HCT116 (cell line): ENCODE measurements at regions not wholly inside any gene's neighbourhood (a gene's known extent, or its start where the extent isn't known, plus 50 kb on each side); places are given as distances from the start of the nearest gene placed in this dataset.

Experiments
- ATAC-seq: fragments of 200-7000 bp; cut with Tn5 transposase; 2 replicates; pipeline ENCODE4 v1.9.1; 2020; ENCODE audit warnings: mild to moderate bottlenecking, moderate library complexity
- BruUV-seq: library from RNA; stranded (reverse); fragments of 400-500 nt; replicated peaks from 2 replicates; lab custom pipeline; 2021; lab: Mats Ljungman, UMichigan
- CTCF ChIA-PET: fragments of 300-600 bp; sonication (Branson Sonifier 250); formaldehyde crosslinking; loops from one replicate; lab custom pipeline; 2021; ENCODE audit warnings: antibody characterized with exemption; lab: Charles Lee
- POLR2A ChIA-PET: fragments of 300-600, 350-600 bp; sonication (Branson Sonifier 250); formaldehyde crosslinking; loops from one replicate; lab custom pipeline; 2021; ENCODE audit warnings: antibody characterized with exemption; lab: Charles Lee
- RAD21 ChIA-PET, 2 experiments: fragments of 300-600 bp; sonication (Branson Sonifier 250); formaldehyde crosslinking; loops; one replicate each; lab custom pipeline; 2023; ENCODE audit warnings: low total read pairs in 2 of 2; ENCODE audit not compliant: uncharacterized antibody in 2 of 2, unreplicated experiment in 2 of 2, low non-redundant PET in 1 of 2; lab: Charles Lee
- DNase-seq: peaks from one replicate; pipeline ENCODE4 v3.0.0-alpha.2; 2010; ENCODE audit warnings: low read depth, low spot score
- H2AFZ ChIP-seq: fragments of 200-600 bp; shearing (Covaris generic), sonication (generic); 2 replicates; pipeline ENCODE4 v1.6.1; 2017; ENCODE audit warnings: low read depth, mixed run types, mixed read lengths, antibody characterized with exemption, low read length; ENCODE audit not compliant: poor library complexity, severe bottlenecking
- H3K27ac ChIP-seq: 2 replicates; pipeline ENCODE4 v1.5.1; 2012; ENCODE audit warnings: low read depth, low read length
- H3K27me3 ChIP-seq: fragments of 200-600 bp; sonication (generic); 2 replicates; pipeline ENCODE4 v1.6.1; 2016; ENCODE audit warnings: mixed run types, low read length, mixed read lengths; ENCODE audit not compliant: insufficient read depth
- H3K36me3 ChIP-seq, 2 experiments: fragments of 200-500 bp in 1 of 2; fragments of 200-600 bp in 1 of 2; sonication (Bioruptor generic) in 1 of 2; sonication (generic) in 1 of 2; 2 replicates each; pipeline versions ENCODE4 v1.5.1 to v1.6.1; 2014 to 2016; ENCODE audit warnings: low read length in 2 of 2, inconsistent platforms in 1 of 2, mixed read lengths in 1 of 2, mixed run types in 1 of 2; ENCODE audit not compliant: insufficient read depth in 2 of 2, control insufficient read depth in 1 of 2
- H3K4me1 ChIP-seq, 2 experiments: fragments of 200-600 bp in 1 of 2; sonication (generic) in 1 of 2; 2 replicates each; pipeline versions ENCODE4 v1.5.1 to v1.6.1; 2012 to 2017; ENCODE audit warnings: low read length in 2 of 2, inconsistent platforms in 1 of 2, mild to moderate bottlenecking in 1 of 2, mixed read lengths in 1 of 2, mixed run types in 1 of 2, moderate library complexity in 1 of 2; ENCODE audit not compliant: insufficient read depth in 2 of 2, control insufficient read depth in 1 of 2
- H3K4me2 ChIP-seq: fragments of 200-600 bp; sonication (generic); 2 replicates; pipeline ENCODE4 v1.6.1; 2017; ENCODE audit warnings: mixed run types, low read length, mixed read lengths
- H3K4me3 ChIP-seq, 2 experiments: fragments of 200-600 bp in 1 of 2; sonication (generic) in 1 of 2; replicated peaks in 1 of 2; 2 replicates each; pipeline ENCODE4 v1.5.1; 2011 to 2016; ENCODE audit warnings: low read length in 2 of 2, control low read depth in 1 of 2, low read depth in 1 of 2, mild to moderate bottlenecking in 1 of 2, mixed read lengths in 1 of 2, mixed run types in 1 of 2
- H3K79me2 ChIP-seq: fragments of 200-600 bp; sonication (generic); 2 replicates; pipeline ENCODE4 v1.6.1; 2017; ENCODE audit warnings: mild to moderate bottlenecking, mixed run types, low read length, moderate library complexity, mixed read lengths; ENCODE audit not compliant: insufficient read depth
- H3K9ac ChIP-seq: fragments of 200-600 bp; sonication (generic); 2 replicates; pipeline ENCODE4 v1.6.1; 2016; ENCODE audit warnings: low read length, mixed read lengths
- H3K9me2 ChIP-seq: fragments of 200-600 bp; sonication (generic), shearing (Covaris generic); 2 replicates; pipeline ENCODE4 v1.6.1; 2017; ENCODE audit warnings: mixed run types, mild to moderate bottlenecking, moderate library complexity; ENCODE audit not compliant: insufficient read depth
- H3K9me3 ChIP-seq, 2 experiments: fragments of 200-500 bp in 1 of 2; fragments of 200-600 bp in 1 of 2; sonication (Bioruptor generic) in 1 of 2; sonication (generic) in 1 of 2; 2 replicates each; pipeline ENCODE4 v1.6.1; 2014 to 2017; ENCODE audit warnings: low read length in 2 of 2, mixed read lengths in 2 of 2, inconsistent platforms in 1 of 2, low read depth in 1 of 2, mild to moderate bottlenecking in 1 of 2, mixed run types in 1 of 2, moderate library complexity in 1 of 2; ENCODE audit not compliant: control insufficient read depth in 1 of 2, insufficient read depth in 1 of 2
- H4K20me1 ChIP-seq: fragments of 200-600 bp; sonication (generic), shearing (Covaris generic); 2 replicates; pipeline ENCODE4 v1.6.1; 2017; ENCODE audit warnings: mixed run types, mild to moderate bottlenecking, moderate library complexity; ENCODE audit not compliant: insufficient read depth
- CEBPB ChIP-seq: IDR thresholded peaks from 2 replicates; pipeline ENCODE4 v1.6.1; 2012; ENCODE audit warnings: low read depth
- CTCF ChIP-seq, 3 experiments: fragments of 200-600 bp in 1 of 3; sonication (generic) in 1 of 3; IDR thresholded peaks in 2 of 3; conservative IDR thresholded peaks in 1 of 3; 2 replicates each; pipeline ENCODE4 v1.5.1; 2012 to 2017; ENCODE audit warnings: low read depth in 2 of 3, low read length in 2 of 3, antibody characterized with exemption in 1 of 3, borderline replicate concordance in 1 of 3, control low read depth in 1 of 3, mild to moderate bottlenecking in 1 of 3, mixed read lengths in 1 of 3, mixed run types in 1 of 3, moderate library complexity in 1 of 3; ENCODE audit not compliant: insufficient read depth in 1 of 3
- ELF1 ChIP-seq: IDR thresholded peaks from 2 replicates; pipeline ENCODE4 v1.6.1; 2012; ENCODE audit warnings: low read depth, borderline replicate concordance
- EZH2 ChIP-seq: fragments of 200-600 bp; sonication (generic); IDR thresholded peaks from 2 replicates; pipeline ENCODE4 v1.6.1; 2017; ENCODE audit warnings: antibody characterized with exemption, mixed run types
- FOSL1 ChIP-seq: IDR thresholded peaks from 2 replicates; pipeline ENCODE4 v1.6.1; 2012; ENCODE audit warnings: low read depth
- POLR2AphosphoS5 ChIP-seq: IDR thresholded peaks from 2 replicates; pipeline ENCODE4 v1.6.1; 2011; ENCODE audit warnings: mild to moderate bottlenecking, low read depth, low read length, moderate library complexity
- RAD21 ChIP-seq: IDR thresholded peaks from 2 replicates; pipeline ENCODE4 v1.6.1; 2012; ENCODE audit warnings: low read depth, mild to moderate bottlenecking
- YY1 ChIP-seq: IDR thresholded peaks from 2 replicates; pipeline ENCODE4 v1.6.1; 2011; ENCODE audit warnings: low read length, low read depth, moderate library complexity, mild to moderate bottlenecking; ENCODE audit not compliant: insufficient replicate concordance; ENCODE audit errors: extremely low read depth
- ZFX ChIP-seq: fragments of 450-650 bp; IDR thresholded peaks from 2 replicates; pipeline ENCODE4 v1.6.1; 2017
- ZNF274 ChIP-seq: fragments of 200-500 bp; sonication (Bioruptor generic); IDR thresholded peaks from 2 replicates; pipeline ENCODE4 v1.6.1; 2014; ENCODE audit warnings: mild to moderate bottlenecking, low read depth, low read length, inconsistent platforms
- intact Hi-C: fragments of 100-400 bp; cut with micrococcal nuclease; formaldehyde crosslinking; loops from 2 replicates; pipeline ENCODE4 v1.10.0; 2022
- TF ChIP-seq, protein P1 (sequence below): IDR thresholded peaks from 2 replicates; pipeline ENCODE4 v1.6.1; 2012; ENCODE audit warnings: low read depth
- TF ChIP-seq, protein P2 (sequence below): IDR thresholded peaks from 2 replicates; pipeline ENCODE4 v1.6.1; 2012
- TF ChIP-seq, protein P3 (sequence below): IDR thresholded peaks from 2 replicates; pipeline ENCODE4 v1.6.1; 2012
- TF ChIP-seq, protein P4 (sequence below): IDR thresholded peaks from 2 replicates; pipeline ENCODE4 v1.6.1; 2011; ENCODE audit warnings: mild to moderate bottlenecking, low read length, moderate library complexity; ENCODE audit not compliant: insufficient replicate concordance; ENCODE audit errors: extremely low read depth

GRCh38 chr7:108723381-108723814, 153.7 kb downstream of the DNAJB9 start:
- no peaks in the 10 kb centered on the region for H3K36me3 ChIP-seq
- no peaks in the 10 kb centered on the region for H3K79me2 ChIP-seq
- H3K9me2 ChIP-seq, result no peaks in the 10 kb centered on the region
- no peak for TF ChIP-seq POLR2AphosphoS5
- no peak for TF ChIP-seq ELF1
- no peak for TF ChIP-seq FOSL1
- TF ChIP-seq CTCF (IDR thresholded peaks at IDR 0.05 in 2 of 3, conservative IDR thresholded peaks at IDR 0.05 in 1 of 3; ENCODE audit: borderline replicate concordance in 1 of 3, insufficient read depth in 1 of 3, low read depth in 2 of 3, low read length in 2 of 3), result no peak
- no peak for TF ChIP-seq RAD21
- no peak for TF ChIP-seq YY1
- TF ChIP-seq, protein P1, sequence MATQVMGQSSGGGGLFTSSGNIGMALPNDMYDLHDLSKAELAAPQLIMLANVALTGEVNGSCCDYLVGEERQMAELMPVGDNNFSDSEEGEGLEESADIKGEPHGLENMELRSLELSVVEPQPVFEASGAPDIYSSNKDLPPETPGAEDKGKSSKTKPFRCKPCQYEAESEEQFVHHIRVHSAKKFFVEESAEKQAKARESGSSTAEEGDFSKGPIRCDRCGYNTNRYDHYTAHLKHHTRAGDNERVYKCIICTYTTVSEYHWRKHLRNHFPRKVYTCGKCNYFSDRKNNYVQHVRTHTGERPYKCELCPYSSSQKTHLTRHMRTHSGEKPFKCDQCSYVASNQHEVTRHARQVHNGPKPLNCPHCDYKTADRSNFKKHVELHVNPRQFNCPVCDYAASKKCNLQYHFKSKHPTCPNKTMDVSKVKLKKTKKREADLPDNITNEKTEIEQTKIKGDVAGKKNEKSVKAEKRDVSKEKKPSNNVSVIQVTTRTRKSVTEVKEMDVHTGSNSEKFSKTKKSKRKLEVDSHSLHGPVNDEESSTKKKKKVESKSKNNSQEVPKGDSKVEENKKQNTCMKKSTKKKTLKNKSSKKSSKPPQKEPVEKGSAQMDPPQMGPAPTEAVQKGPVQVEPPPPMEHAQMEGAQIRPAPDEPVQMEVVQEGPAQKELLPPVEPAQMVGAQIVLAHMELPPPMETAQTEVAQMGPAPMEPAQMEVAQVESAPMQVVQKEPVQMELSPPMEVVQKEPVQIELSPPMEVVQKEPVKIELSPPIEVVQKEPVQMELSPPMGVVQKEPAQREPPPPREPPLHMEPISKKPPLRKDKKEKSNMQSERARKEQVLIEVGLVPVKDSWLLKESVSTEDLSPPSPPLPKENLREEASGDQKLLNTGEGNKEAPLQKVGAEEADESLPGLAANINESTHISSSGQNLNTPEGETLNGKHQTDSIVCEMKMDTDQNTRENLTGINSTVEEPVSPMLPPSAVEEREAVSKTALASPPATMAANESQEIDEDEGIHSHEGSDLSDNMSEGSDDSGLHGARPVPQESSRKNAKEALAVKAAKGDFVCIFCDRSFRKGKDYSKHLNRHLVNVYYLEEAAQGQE, result no peak
- TF ChIP-seq EZH2, result no peak
- TF ChIP-seq ZFX, result no peak
- TF ChIP-seq, protein P2, sequence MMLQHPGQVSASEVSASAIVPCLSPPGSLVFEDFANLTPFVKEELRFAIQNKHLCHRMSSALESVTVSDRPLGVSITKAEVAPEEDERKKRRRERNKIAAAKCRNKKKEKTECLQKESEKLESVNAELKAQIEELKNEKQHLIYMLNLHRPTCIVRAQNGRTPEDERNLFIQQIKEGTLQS, result no peak
- TF ChIP-seq, protein P3, sequence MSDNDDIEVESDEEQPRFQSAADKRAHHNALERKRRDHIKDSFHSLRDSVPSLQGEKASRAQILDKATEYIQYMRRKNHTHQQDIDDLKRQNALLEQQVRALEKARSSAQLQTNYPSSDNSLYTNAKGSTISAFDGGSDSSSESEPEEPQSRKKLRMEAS, result no peak
- TF ChIP-seq ZNF274, result no peak
- no peak for TF ChIP-seq CEBPB
- TF ChIP-seq, protein P4, sequence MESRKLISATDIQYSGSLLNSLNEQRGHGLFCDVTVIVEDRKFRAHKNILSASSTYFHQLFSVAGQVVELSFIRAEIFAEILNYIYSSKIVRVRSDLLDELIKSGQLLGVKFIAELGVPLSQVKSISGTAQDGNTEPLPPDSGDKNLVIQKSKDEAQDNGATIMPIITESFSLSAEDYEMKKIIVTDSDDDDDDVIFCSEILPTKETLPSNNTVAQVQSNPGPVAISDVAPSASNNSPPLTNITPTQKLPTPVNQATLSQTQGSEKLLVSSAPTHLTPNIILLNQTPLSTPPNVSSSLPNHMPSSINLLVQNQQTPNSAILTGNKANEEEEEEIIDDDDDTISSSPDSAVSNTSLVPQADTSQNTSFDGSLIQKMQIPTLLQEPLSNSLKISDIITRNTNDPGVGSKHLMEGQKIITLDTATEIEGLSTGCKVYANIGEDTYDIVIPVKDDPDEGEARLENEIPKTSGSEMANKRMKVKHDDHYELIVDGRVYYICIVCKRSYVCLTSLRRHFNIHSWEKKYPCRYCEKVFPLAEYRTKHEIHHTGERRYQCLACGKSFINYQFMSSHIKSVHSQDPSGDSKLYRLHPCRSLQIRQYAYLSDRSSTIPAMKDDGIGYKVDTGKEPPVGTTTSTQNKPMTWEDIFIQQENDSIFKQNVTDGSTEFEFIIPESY, result no peak
- TF ChIP-seq, all 23 proteins: peak for 0
- ChIA-PET CTCF (no interaction called here), RAD21 (no interaction called here), POLR2A (no interaction called here)
- no peaks in the 10 kb centered on the region for H4K20me1 ChIP-seq
- ATAC-seq (no peak), DNase-seq (no peak)
- BruUV-seq, result no TSS peak
- H3K4me1 ChIP-seq, result no peaks in the 10 kb centered on the region
- no peak overlapping the region for H3K4me2 ChIP-seq
- H3K27me3 ChIP-seq, result no peaks in the 10 kb centered on the region
- H3K9ac ChIP-seq, result no peak overlapping the region
- intact Hi-C loops, result no loop called here
- no peak overlapping the region for H3K27ac ChIP-seq
- no peak overlapping the region for H3K4me3 ChIP-seq
- H2AFZ ChIP-seq, result no peak overlapping the region
- no peaks in the 10 kb centered on the region for H3K9me3 ChIP-seq
